HCT116 (cell line): ENCODE measurements at regions not wholly inside any gene's neighbourhood (a gene's known extent, or its start where the extent isn't known, plus 50 kb on each side); places are given as distances from the start of the nearest gene placed in this dataset.

ENCODE experiments used
- ATAC-seq: fragments of 200-7000 bp; cut with Tn5 transposase; 2 replicates; pipeline ENCODE4 v1.9.1; 2020; ENCODE audit warnings: mild to moderate bottlenecking, moderate library complexity
- BruUV-seq: library from RNA; stranded (reverse); fragments of 400-500 nt; replicated peaks from 2 replicates; lab custom pipeline; 2021; lab: Mats Ljungman, UMichigan
- CTCF ChIA-PET: fragments of 300-600 bp; sonication (Branson Sonifier 250); formaldehyde crosslinking; loops from one replicate; lab custom pipeline; 2021; ENCODE audit warnings: antibody characterized with exemption; lab: Charles Lee
- POLR2A ChIA-PET: fragments of 300-600, 350-600 bp; sonication (Branson Sonifier 250); formaldehyde crosslinking; loops from one replicate; lab custom pipeline; 2021; ENCODE audit warnings: antibody characterized with exemption; lab: Charles Lee
- RAD21 ChIA-PET, 2 experiments: fragments of 300-600 bp; sonication (Branson Sonifier 250); formaldehyde crosslinking; loops; one replicate each; lab custom pipeline; 2023; ENCODE audit warnings: low total read pairs in 2 of 2; ENCODE audit not compliant: uncharacterized antibody in 2 of 2, unreplicated experiment in 2 of 2, low non-redundant PET in 1 of 2; lab: Charles Lee
- DNase-seq: peaks from one replicate; pipeline ENCODE4 v3.0.0-alpha.2; 2010; ENCODE audit warnings: low read depth, low spot score
- H2AFZ ChIP-seq: fragments of 200-600 bp; shearing (Covaris generic), sonication (generic); 2 replicates; pipeline ENCODE4 v1.6.1; 2017; ENCODE audit warnings: low read depth, mixed run types, mixed read lengths, antibody characterized with exemption, low read length; ENCODE audit not compliant: poor library complexity, severe bottlenecking
- H3K27ac ChIP-seq: 2 replicates; pipeline ENCODE4 v1.5.1; 2012; ENCODE audit warnings: low read depth, low read length
- H3K27me3 ChIP-seq: fragments of 200-600 bp; sonication (generic); 2 replicates; pipeline ENCODE4 v1.6.1; 2016; ENCODE audit warnings: mixed run types, low read length, mixed read lengths; ENCODE audit not compliant: insufficient read depth
- H3K36me3 ChIP-seq, 2 experiments: fragments of 200-500 bp in 1 of 2; fragments of 200-600 bp in 1 of 2; sonication (Bioruptor generic) in 1 of 2; sonication (generic) in 1 of 2; 2 replicates each; pipeline versions ENCODE4 v1.5.1 to v1.6.1; 2014 to 2016; ENCODE audit warnings: low read length in 2 of 2, inconsistent platforms in 1 of 2, mixed read lengths in 1 of 2, mixed run types in 1 of 2; ENCODE audit not compliant: insufficient read depth in 2 of 2, control insufficient read depth in 1 of 2
- H3K4me1 ChIP-seq, 2 experiments: fragments of 200-600 bp in 1 of 2; sonication (generic) in 1 of 2; 2 replicates each; pipeline versions ENCODE4 v1.5.1 to v1.6.1; 2012 to 2017; ENCODE audit warnings: low read length in 2 of 2, inconsistent platforms in 1 of 2, mild to moderate bottlenecking in 1 of 2, mixed read lengths in 1 of 2, mixed run types in 1 of 2, moderate library complexity in 1 of 2; ENCODE audit not compliant: insufficient read depth in 2 of 2, control insufficient read depth in 1 of 2
- H3K4me2 ChIP-seq: fragments of 200-600 bp; sonication (generic); 2 replicates; pipeline ENCODE4 v1.6.1; 2017; ENCODE audit warnings: mixed run types, low read length, mixed read lengths
- H3K4me3 ChIP-seq, 2 experiments: fragments of 200-600 bp in 1 of 2; sonication (generic) in 1 of 2; replicated peaks in 1 of 2; 2 replicates each; pipeline ENCODE4 v1.5.1; 2011 to 2016; ENCODE audit warnings: low read length in 2 of 2, control low read depth in 1 of 2, low read depth in 1 of 2, mild to moderate bottlenecking in 1 of 2, mixed read lengths in 1 of 2, mixed run types in 1 of 2
- H3K79me2 ChIP-seq: fragments of 200-600 bp; sonication (generic); 2 replicates; pipeline ENCODE4 v1.6.1; 2017; ENCODE audit warnings: mild to moderate bottlenecking, mixed run types, low read length, moderate library complexity, mixed read lengths; ENCODE audit not compliant: insufficient read depth
- H3K9ac ChIP-seq: fragments of 200-600 bp; sonication (generic); 2 replicates; pipeline ENCODE4 v1.6.1; 2016; ENCODE audit warnings: low read length, mixed read lengths
- H3K9me2 ChIP-seq: fragments of 200-600 bp; sonication (generic), shearing (Covaris generic); 2 replicates; pipeline ENCODE4 v1.6.1; 2017; ENCODE audit warnings: mixed run types, mild to moderate bottlenecking, moderate library complexity; ENCODE audit not compliant: insufficient read depth
- H3K9me3 ChIP-seq, 2 experiments: fragments of 200-500 bp in 1 of 2; fragments of 200-600 bp in 1 of 2; sonication (Bioruptor generic) in 1 of 2; sonication (generic) in 1 of 2; 2 replicates each; pipeline ENCODE4 v1.6.1; 2014 to 2017; ENCODE audit warnings: low read length in 2 of 2, mixed read lengths in 2 of 2, inconsistent platforms in 1 of 2, low read depth in 1 of 2, mild to moderate bottlenecking in 1 of 2, mixed run types in 1 of 2, moderate library complexity in 1 of 2; ENCODE audit not compliant: control insufficient read depth in 1 of 2, insufficient read depth in 1 of 2
- H4K20me1 ChIP-seq: fragments of 200-600 bp; sonication (generic), shearing (Covaris generic); 2 replicates; pipeline ENCODE4 v1.6.1; 2017; ENCODE audit warnings: mixed run types, mild to moderate bottlenecking, moderate library complexity; ENCODE audit not compliant: insufficient read depth
- ELF1 ChIP-seq: IDR thresholded peaks from 2 replicates; pipeline ENCODE4 v1.6.1; 2012; ENCODE audit warnings: low read depth, borderline replicate concordance
- EZH2 ChIP-seq: fragments of 200-600 bp; sonication (generic); IDR thresholded peaks from 2 replicates; pipeline ENCODE4 v1.6.1; 2017; ENCODE audit warnings: antibody characterized with exemption, mixed run types
- JUND ChIP-seq: IDR thresholded peaks from 2 replicates; pipeline ENCODE4 v1.6.1; 2012
- POLR2A ChIP-seq: IDR thresholded peaks from 2 replicates; pipeline ENCODE4 v1.7.0; 2011; ENCODE audit warnings: borderline replicate concordance; ENCODE audit not compliant: insufficient read depth, insufficient read length; ENCODE audit errors: extremely low read depth
- SIN3A ChIP-seq: IDR thresholded peaks from 2 replicates; pipeline ENCODE4 v1.6.1; 2012; ENCODE audit warnings: low read depth
- SP1 ChIP-seq: IDR thresholded peaks from 2 replicates; pipeline ENCODE4 v1.6.1; 2012; ENCODE audit warnings: low read depth
- TCF7L2 ChIP-seq: IDR thresholded peaks from 2 replicates; pipeline ENCODE4 v1.7.0; 2011; ENCODE audit warnings: borderline replicate concordance, inconsistent platforms; ENCODE audit not compliant: insufficient read depth, insufficient read length; ENCODE audit errors: extremely low read depth
- YY1 ChIP-seq: IDR thresholded peaks from 2 replicates; pipeline ENCODE4 v1.6.1; 2011; ENCODE audit warnings: low read length, low read depth, moderate library complexity, mild to moderate bottlenecking; ENCODE audit not compliant: insufficient replicate concordance; ENCODE audit errors: extremely low read depth
- ZNF274 ChIP-seq: fragments of 200-500 bp; sonication (Bioruptor generic); IDR thresholded peaks from 2 replicates; pipeline ENCODE4 v1.6.1; 2014; ENCODE audit warnings: mild to moderate bottlenecking, low read depth, low read length, inconsistent platforms
- intact Hi-C: fragments of 100-400 bp; cut with micrococcal nuclease; formaldehyde crosslinking; loops from 2 replicates; pipeline ENCODE4 v1.10.0; 2022
- TF ChIP-seq, protein P1 (sequence below): IDR thresholded peaks from 2 replicates; pipeline ENCODE4 v1.6.1; 2011; ENCODE audit warnings: mild to moderate bottlenecking, low read length, moderate library complexity; ENCODE audit not compliant: insufficient replicate concordance; ENCODE audit errors: extremely low read depth
- TF ChIP-seq, protein P2 (sequence below): IDR thresholded peaks from 2 replicates; pipeline ENCODE4 v1.6.1; 2012; ENCODE audit warnings: low read depth
- TF ChIP-seq, protein P3 (sequence below): IDR thresholded peaks from 2 replicates; pipeline ENCODE4 v1.6.1; 2012

DNA sequence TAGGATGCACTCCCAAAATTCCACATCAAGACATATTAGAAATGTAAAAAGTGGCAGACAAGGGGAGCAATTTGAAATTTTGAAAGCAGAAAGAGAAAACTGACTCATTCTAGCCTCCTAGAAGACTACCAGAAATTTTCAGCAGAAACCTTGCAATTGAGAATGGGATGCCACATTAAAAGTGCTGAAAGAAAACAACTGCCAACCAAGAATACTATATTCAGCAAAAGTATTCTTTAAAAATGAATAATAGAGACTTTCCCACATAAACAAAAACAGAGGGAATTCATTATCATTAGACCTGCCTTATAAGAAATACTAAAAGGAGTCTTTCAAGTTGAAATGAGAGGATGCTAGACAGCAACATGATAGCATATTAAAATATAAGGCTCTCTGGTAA, 78.3 kb upstream of the HTR2A start:
- no peaks in the 10 kb centered on the region for H3K79me2 ChIP-seq
- H4K20me1 ChIP-seq: no peaks in the 10 kb centered on the region
- H2AFZ ChIP-seq: no peak overlapping the region
- H3K9me2 ChIP-seq: no peaks in the 10 kb centered on the region
- no peaks in the 10 kb centered on the region for H3K4me1 ChIP-seq
- H3K27me3 ChIP-seq: no peaks in the 10 kb centered on the region
- DNase-seq (no peak), ATAC-seq (no peak)
- RAD21 ChIA-PET: no interaction called here
- H3K4me3 ChIP-seq: no peak overlapping the region
- intact Hi-C loops: no loop called here
- BruUV-seq: no TSS peak
- no peak overlapping the region for H3K9ac ChIP-seq
- no peaks in the 10 kb centered on the region for H3K36me3 ChIP-seq
- POLR2A ChIA-PET: no interaction called here
- H3K4me2 ChIP-seq: no peak overlapping the region
- CTCF ChIA-PET: interaction anchor here (1.4 to 2.1 kb wide), 3 partner anchors 13 to 29 kb away, joined by 3 to 10 read pairs (median 4); no protein-coding TSS in a partner anchor
- no peak overlapping the region for H3K27ac ChIP-seq
- TF ChIP-seq EZH2: no peak
- no peak for TF ChIP-seq YY1
- TF ChIP-seq SIN3A: no peak
- TF ChIP-seq, protein P1, sequence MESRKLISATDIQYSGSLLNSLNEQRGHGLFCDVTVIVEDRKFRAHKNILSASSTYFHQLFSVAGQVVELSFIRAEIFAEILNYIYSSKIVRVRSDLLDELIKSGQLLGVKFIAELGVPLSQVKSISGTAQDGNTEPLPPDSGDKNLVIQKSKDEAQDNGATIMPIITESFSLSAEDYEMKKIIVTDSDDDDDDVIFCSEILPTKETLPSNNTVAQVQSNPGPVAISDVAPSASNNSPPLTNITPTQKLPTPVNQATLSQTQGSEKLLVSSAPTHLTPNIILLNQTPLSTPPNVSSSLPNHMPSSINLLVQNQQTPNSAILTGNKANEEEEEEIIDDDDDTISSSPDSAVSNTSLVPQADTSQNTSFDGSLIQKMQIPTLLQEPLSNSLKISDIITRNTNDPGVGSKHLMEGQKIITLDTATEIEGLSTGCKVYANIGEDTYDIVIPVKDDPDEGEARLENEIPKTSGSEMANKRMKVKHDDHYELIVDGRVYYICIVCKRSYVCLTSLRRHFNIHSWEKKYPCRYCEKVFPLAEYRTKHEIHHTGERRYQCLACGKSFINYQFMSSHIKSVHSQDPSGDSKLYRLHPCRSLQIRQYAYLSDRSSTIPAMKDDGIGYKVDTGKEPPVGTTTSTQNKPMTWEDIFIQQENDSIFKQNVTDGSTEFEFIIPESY: no peak
- TF ChIP-seq ZNF274: no peak
- TF ChIP-seq ELF1: no peak
- TF ChIP-seq POLR2A: no peak
- TF ChIP-seq TCF7L2: no peak
- no peak for TF ChIP-seq SP1
- TF ChIP-seq, protein P2, sequence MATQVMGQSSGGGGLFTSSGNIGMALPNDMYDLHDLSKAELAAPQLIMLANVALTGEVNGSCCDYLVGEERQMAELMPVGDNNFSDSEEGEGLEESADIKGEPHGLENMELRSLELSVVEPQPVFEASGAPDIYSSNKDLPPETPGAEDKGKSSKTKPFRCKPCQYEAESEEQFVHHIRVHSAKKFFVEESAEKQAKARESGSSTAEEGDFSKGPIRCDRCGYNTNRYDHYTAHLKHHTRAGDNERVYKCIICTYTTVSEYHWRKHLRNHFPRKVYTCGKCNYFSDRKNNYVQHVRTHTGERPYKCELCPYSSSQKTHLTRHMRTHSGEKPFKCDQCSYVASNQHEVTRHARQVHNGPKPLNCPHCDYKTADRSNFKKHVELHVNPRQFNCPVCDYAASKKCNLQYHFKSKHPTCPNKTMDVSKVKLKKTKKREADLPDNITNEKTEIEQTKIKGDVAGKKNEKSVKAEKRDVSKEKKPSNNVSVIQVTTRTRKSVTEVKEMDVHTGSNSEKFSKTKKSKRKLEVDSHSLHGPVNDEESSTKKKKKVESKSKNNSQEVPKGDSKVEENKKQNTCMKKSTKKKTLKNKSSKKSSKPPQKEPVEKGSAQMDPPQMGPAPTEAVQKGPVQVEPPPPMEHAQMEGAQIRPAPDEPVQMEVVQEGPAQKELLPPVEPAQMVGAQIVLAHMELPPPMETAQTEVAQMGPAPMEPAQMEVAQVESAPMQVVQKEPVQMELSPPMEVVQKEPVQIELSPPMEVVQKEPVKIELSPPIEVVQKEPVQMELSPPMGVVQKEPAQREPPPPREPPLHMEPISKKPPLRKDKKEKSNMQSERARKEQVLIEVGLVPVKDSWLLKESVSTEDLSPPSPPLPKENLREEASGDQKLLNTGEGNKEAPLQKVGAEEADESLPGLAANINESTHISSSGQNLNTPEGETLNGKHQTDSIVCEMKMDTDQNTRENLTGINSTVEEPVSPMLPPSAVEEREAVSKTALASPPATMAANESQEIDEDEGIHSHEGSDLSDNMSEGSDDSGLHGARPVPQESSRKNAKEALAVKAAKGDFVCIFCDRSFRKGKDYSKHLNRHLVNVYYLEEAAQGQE: no peak
- no peak for TF ChIP-seq JUND
- TF ChIP-seq, protein P3, sequence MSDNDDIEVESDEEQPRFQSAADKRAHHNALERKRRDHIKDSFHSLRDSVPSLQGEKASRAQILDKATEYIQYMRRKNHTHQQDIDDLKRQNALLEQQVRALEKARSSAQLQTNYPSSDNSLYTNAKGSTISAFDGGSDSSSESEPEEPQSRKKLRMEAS: no peak
- H3K9me3 ChIP-seq: no peaks in the 10 kb centered on the region
